T-helper 2 cell (primary cell): ENCODE measurements at regions not wholly inside any gene's neighbourhood (a gene's known extent, or its start where the extent isn't known, plus 50 kb on each side); places are given as distances from the start of the nearest gene placed in this dataset.

Experiments used
- DNase-seq, 5 experiments: peaks; one replicate each; pipeline versions ENCODE4 v3.0.0 to v3.0.0-alpha.2; 2012 to 2022

DNA sequence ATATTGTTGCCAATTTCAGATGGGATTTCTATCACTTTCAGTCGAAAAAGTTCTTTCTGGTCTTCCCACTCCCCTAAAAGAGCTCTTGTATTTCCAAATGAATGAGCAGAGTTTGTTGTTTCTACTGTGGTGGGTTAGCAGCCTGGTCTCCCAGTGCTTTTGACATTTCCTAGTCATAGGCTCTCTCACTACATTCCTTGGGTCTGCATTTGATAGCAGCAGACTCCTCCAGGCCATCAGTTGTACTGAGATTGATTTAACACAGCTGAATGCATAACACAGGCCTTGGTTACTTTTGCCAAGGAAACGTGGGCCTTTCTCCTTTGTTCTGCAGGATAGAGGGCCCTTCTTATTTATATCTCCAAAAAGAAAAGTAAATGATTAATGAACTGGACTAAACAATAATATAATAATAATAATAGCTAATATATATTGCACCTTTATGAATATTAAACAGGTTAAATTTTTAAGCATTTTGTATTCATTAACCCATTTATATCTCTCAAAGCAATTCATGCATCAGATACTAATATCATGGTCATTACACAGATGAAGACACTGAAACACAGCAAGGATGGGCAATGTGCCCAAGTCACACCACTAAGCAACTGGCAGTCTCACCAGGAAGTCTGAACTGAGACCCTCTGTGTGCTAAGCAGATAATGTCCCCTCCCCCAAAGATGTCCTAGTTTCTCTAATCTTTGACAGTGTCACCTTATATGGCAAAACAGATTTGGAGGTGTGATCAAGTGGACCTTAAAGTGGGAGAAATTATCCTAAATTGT is 1579.2 kb downstream of the AACS start:
- DNase-seq = no peak

DNA sequence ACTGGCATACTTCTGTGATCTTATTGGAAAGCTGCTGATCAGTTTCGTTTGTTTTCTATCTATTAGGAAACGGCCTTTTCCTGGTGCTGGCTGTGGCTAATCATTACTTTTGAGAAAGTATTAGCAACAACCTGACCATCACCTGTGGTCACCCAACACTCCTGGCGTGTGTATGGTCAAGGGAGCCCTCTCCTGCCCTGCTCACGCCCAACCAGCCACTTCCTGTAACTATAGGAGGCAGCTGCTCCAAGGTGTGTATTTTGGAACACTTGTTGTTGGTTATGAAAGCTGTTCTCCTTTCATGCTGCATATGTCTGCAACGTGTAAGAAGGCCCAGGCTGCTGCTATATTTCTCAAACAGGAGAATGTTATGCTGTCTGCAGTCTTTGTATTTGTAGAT is 1582.8 kb downstream of the AACS start:
- DNase-seq = no peak

DNA sequence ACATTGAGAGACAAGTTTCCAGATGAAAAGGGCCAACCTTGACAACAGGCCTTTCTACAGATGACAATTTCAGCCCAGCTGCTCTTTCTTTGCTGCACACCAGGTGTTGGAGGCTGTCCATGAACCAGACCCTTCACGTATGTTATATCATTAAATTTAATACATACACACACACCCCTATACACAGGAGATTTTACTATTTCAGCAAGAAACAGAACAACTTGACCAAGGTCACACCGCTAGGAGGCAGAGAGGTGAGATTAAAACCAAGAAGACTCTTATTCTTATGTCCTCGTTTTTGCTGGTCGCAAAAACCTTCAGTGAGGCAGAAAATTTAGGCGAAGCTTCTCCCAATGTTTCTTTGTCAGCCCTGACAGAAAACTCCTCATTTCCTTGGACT is 1585.9 kb downstream of the AACS start:
- DNase-seq = no peak

DNA sequence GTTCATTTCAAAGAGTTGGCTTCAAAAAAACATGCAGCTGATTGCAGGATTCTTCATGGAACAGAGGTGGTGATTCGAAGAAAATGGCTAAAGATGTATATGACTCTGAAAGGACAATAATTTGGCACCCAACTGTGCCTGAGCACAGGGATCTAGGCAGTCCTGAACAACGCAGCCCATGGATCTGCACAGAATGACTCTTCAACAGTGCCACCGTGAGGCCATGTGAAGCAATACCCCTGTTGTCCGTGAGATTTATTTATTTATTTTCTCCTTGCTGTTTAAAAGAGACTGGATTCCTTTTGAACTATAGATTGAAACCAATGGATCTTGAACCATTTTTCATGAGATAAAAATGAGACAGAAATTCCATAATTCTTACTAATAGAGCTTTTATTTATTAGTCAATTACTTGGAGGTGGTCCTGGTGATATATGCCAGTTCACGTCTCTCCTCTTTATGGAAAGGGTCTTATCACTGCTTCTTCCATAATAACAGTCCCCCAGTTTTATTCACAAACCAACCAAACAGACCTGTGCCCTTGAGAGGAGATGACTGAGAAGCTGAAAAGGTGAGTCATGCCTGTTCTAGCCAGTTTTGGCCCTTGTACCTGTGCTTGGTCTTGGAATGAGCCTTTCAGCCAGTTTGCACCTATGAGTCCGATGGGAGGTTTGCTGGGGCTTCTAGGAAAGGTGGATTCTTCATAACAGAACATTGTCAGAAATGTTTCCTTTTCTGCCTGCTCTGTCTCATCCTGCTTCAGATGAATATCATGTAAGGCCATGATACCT is 1598.3 kb downstream of the AACS start:
- peak in 1 of 5 experiments; percentile 41 for DNase-seq

DNA sequence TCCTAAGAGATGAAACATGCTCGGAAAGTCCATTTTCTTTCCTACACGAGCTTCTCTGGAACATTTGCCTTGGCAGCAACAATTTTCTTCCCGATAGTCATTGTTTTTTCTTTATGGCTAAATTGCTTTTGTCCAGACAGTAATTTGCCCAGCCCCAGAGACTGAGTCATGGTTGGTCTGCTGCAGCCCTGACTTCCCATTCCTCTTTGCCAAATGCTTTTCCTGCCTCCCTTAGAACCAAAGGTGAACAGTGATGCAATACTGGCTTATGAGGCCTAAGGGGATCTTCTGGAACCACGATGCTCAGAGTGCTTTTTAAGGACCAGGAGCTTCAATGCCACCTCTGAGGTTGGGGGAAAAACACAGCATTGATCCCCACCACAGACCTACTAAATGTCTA is 1599.6 kb upstream of the TMEM132C start:
- DNase-seq = no peak

DNA sequence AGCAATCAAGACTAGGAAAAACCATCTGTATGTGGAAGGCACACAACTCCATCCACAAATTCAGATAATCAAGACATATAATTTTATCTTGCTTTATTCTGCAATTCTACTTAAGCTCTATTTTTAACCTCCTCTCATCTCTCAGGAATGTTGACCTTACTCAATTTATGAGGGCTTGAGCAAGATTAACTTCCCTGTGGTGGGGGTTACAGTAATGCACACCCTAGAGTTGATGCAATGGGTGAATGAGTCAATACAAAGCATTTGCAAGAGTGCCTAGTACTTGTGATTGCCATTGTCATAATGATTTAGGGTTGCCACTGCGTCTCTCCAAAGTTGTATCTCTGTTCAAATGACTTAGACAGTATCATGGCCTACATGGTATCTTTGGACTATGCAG is 1598.4 kb upstream of the TMEM132C start:
- no peak for DNase-seq

DNA sequence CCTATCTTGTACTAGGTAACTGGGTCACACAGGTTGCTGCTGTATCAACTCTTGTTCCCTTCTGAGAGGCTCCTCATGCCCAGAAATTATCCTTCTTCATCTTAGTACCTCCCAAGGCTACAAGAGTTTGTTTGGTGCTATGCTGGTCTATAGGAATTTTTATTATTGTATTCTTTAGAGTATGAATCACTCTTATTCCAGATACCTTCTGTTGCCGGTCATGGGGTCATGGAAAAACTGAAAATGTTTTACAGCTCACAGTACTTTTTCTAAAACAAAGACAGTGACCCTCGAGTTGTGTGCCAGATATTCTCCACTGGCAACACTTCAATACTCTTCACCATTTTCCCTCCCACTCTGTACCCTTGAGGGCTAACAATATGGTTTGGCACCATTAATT is 1598.0 kb upstream of the TMEM132C start:
- no peak for DNase-seq

DNA sequence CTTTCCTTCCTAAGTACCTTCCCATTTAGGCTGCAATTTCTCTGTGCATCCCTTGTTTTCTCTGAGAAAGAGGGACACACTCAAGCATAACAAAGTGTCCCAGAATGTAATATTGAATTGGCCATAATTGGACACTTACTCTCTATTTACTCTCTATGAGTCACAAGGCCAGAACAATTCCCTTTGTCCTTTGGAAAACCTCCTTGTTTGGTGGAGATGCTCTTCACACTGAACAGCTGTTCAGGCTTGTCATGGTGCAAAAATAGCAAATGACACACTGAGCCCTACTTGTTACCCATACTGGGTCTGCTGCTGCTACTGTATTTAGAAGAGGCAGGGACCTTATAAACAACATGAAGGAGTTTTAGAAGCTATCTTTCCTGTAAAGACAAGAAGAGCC is 1590.5 kb upstream of the TMEM132C start:
- no peak for DNase-seq

DNA sequence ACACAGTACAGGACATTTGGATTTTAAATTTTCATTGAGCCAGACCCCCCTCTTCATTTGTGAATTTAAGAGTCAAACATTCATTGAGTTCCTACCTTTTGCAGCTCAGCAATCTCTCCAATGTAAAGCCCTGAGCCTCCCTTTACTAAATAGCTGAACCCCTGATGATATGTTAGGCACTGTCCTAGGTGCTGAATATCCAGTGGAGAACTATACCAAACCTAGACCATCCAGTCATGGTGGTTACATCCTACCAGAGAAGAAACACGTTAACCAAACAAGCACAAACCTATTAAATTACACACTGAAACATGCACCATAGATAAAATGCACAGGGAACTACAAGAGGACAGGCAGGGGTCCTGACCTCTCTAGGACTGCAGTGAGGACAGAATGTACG is 1585.3 kb upstream of the TMEM132C start:
- peak in 1 of 5 experiments; percentile 8 for DNase-seq

DNA sequence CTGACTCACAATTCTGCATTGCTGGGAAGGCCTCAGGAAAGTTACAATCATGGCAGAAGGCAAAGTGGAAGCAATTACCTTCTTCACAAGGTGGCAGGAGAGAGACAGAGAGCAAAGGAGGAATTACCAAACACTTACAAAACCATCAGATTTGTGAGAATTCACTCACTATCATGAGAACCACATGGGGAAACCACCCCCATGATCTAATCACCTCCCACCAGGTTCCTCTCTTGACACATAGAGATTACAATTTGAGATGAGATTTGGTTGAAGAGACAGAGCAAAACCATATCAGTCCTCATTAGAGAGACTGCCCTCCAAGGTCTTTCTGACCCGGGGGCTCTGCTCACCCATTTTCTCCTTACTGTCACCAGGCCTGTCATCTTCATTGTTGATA is 1582.3 kb upstream of the TMEM132C start:
- DNase-seq = peak in 1 of 5 experiments; percentile 55

DNA sequence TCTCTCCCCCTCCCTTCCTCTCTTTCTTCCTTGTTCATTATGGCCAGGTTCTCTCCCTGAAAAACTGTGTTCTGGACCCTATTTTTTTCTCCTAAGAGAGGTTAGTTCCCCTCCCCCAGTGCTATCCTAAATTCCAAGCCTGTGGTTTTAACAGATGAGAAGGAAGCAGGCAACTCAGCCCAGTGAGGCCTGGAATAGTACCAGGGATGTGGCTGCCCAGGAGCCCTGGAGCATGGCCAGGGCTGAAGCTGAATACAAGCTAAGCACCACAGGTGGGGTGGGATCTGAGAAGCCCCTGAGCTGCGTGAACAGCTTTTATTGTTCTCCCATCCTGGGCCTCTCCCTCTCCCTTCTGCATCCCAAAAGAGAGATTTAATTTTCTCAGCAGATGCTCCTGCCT is 1581.3 kb upstream of the TMEM132C start:
- DNase-seq = no peak

DNA sequence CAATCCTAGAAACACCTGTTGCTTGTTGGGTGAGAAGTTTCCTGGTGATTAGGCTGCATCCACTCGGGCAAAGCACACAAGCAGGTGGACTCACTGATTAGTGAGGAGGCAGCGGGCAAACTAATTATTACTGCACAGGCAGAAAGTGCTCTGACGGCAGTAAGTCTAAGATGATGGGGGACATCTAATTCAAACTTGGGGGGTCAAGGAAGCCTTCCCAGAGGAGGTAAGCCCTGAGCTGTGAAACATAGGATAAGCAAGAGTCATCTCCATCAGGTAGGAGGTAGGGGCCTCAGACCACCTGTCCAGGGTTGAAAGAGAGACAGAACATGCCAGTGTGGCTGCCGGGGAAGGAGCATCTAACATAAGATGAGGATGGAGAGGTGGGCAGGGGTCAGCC is 1578.4 kb upstream of the TMEM132C start:
- no peak for DNase-seq

DNA sequence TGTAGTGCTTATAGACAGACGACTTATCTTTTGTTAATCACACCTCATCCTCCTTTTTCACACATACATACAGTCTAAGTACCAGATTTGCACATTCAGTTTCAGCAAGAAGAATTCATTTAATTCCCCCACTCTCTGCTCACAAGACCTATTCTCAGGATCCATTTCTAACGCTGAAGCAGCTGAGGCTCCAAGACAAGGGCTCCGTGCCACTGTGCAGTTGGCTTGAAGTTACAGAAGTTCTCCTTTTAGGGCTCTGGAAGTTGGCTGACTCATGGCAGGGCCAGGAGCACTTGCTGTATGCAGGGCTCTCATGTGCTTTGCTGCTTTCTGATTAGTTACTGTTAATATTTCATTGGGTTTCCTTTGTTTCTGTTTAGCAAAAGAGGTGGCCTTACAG is 1566.9 kb upstream of the TMEM132C start:
- DNase-seq = no peak

DNA sequence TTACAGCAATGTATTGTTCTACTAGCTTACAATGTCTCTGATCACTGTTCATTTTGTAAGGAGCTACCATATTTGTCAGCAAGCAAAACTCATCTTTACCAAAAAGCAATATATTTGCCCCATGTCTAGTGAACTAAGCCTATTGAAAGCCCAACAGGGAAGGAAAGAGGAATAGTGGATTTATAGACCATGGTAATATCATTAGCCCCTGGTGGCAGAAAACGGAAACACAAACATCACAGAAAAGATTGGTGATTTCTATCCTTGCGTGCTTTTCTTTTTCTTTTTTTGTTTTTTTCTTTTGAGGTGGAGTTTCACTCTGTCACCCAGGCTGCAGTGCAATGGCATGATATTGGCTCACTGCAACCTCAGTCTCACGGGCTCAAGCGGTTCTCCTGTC is 1562.4 kb upstream of the TMEM132C start:
- DNase-seq = no peak

DNA sequence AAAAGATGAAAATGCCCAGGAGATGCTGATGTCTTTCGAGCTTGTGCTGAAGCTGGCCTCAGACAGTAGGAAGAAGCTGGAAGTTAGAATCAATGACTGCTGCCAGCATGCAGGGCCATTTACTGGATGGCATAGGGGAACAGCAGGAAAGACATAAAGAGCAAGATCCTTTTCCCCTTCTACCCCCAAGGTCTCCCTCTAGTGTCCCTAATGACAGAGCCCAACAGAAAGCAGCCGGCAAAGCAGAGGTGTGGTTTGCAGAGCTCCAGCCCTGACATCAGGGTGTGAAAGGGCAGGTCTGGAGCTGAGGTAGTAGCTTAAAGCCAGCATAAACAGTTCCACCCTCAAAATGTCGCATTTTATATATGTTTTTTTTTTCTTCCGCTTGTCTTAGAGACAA is 1560.7 kb upstream of the TMEM132C start:
- peak in 1 of 5 experiments; percentile 27 for DNase-seq

DNA sequence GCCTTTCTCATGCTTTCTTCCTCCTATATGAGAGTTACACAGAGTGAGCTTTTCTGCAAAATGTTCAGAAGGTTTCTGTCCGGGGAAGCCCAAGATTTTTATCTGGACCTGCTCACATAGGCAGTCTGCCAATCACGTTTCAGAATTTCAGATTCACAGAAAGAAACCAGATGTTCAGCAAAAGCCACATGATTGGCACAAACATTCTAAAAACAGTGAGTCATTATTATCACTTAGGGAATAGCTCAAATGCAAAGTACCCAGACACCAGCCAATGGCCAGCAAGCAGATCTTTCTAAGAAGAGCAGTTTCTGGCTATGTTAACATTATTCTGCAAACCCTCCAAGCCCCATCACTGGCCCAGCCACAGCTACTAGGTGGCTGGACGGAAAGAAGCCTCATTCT is 1558.5 kb upstream of the TMEM132C start:
- DNase-seq = peak in 1 of 5 experiments; percentile 91

DNA sequence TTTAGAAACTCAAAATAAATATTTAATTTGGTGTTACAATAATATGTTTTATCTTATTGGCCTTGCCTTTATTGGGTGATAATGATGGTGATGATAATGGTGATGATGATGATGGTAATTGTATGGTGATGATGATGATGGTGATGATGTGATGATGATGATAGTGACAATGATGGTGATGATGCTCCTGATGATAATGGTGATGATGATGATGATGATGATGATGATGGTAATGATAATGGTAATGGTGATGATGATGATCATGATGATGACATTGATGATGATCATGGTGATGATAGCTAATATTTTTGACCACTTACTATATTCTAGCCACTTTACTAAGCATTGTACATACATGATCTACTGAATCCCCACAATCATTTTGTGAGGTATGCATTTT is 1548.6 kb upstream of the TMEM132C start:
- no peak for DNase-seq

DNA sequence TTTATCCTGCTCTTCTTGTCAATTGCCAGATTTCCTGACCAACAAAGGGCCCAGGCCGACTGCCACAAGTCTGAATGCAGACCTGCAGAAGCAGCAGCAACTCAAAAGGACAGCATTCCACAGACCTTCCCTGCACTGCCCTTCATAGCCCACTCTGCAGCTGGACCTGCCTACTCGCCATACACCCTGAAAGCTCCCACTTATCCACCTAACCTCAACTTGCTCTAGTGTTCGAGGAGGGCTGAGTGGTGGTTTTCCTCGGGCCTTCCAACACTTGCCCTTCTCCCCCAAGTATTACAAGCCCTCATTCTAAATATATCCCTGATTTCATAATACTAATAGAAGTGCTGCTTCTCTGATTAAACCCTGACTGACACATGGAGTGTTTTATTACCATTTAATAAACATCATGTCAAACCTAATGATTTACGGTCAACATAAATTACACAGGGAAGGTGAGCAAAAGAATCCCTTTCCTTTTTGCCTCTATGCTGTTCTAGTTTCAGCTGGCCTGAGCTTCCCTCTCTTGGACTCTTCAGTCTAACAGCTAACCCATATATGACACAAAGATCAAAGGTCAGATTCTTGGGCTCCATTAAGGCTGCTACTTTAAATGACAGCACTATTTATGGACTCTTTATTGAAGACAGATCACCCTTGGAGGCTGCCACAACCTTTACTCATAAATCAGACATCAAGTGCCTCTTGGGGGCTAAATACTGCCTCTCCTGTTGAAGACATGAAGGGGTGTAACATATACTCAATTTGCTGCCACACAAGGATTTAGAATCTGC is 1546.9 kb upstream of the TMEM132C start:
- DNase-seq = no peak

DNA sequence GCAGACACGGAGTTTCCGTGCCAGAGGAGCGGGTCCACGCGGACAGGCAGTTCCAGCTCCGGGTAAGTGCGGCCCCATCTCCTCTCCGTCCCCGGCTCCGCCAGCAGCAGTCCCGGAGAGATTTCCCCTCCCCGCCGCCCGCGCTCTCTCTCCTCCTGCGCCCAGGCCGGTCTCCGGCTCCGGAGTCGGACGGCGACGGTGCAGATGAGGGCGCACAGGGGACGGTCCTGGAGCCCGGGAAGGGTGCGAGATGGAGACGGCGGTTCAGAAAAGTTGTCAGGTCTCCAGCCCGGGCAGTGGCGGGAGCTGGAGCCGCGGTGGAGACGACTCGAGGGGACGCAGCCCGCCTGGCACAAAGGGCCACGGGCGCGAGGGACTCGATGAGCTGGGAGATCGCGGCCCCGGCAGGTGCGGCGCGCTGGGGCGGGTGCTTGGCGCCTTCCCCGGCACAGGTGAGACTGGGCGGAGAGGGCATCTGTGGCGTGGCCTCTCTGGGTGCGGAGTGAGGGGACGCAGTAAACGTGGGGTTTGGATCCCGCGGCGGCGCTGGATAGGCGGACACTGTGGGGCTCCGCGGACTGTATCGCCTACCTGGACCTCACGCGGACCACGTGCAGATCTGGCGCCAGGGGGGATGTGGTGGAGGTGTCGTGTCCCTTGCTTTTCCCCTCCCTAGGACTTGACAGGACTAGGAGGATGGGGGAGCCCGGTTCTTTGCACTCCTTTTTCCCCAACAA is 1540.3 kb upstream of the TMEM132C start:
- no peak for DNase-seq

DNA sequence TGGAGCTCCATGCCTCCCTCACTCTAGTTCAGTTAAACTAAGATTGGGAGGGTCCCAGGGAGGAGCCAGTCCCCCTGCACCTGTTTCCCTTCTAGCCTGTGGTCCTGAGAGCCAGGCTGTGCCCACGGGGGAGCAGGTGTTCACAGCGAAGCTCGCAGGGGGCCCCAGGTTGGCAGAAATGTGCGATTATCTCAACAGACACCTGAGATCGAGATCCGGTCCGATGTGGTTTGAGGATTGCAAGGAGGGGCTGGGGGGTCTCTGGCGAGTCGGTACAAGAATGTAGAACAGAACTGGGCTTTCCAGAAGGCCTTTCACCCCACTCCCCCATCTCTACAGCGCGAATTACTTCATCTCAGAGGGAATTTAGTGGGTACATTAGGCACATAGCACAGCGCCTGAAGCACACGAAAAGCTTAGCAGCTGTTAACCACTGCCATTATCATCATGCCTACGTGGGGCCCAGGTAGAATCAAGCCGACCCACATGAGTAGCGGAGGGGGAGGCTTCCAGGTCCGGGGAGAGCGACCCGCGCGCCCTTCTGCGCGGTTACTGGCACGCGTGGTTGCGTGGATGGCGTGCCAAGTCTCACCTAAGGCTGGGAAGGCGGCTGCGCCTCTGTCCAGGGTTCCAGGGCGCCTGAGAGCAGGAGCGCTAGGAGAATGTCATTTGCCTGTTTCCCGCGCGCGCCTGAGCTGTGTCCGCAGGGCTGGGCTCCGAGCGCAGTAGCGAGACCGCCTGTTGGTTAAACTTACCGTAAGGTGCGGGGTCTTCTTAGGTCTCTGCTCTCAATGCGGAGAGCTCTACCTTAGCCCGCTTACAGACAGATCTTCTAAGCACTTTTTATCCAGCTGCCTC is 1539.5 kb upstream of the TMEM132C start:
- no peak for DNase-seq

DNA sequence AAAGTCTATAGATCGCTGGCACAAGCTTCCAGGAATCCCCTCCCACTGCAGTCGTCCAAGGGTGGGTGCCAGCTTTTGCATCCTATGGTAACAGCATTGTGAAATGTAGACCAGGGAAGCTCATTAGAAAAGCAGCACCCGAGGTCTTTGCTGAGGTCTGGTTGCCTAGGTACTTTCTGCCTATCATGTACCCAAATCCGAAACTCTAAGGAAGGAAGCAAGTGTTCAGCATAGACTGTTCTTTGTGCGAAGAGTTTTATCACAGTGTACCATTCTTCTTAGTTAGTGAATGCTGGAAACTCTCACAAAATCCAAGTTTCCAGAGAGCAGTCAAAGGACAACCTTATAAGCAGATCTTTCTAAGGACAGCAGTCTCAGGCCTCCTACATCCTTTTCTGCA is 1532.7 kb upstream of the TMEM132C start:
- DNase-seq = no peak

DNA sequence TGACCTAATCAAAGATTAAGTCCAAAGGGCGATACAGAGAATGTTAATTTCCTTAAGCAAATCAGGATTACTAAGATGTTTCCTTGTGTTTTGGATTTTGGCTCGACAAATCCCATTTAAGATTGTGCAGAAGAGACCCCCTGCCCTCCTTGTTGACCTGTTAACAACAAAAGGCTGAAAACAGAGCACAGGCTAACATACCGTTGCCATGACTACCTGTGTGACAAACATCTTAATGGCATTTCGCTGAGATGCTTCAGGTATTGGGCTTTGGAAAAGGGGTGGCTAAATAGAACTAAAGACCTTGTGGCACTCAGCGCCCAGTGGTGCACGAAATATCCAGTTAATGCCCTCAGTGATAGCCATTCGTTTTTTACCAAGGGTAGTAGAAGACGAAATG is 1532.3 kb upstream of the TMEM132C start:
- no peak for DNase-seq
